ENCODE measurements at regions not wholly inside any gene's neighbourhood (a gene's known extent, or its start where the extent isn't known, plus 50 kb on each side); places are given as distances from the start of the nearest gene placed in this dataset.

- DNase-seq = no peak
- Histone ChIP-seq H3K36me3 (ENCODE audit: low read depth) (no peaks in the 10 kb centered on the region), H4K20me1 (ENCODE audit: insufficient read depth) (no peaks in the 10 kb centered on the region), H3K4me2 (ENCODE audit: unreplicated experiment) (no peak overlapping the region), H3K27ac (no peak overlapping the region), H3K27me3 (replicated peaks; ENCODE audit: insufficient read depth) (no peaks in the 10 kb centered on the region), H3K4me3 (no peak overlapping the region), H3K4me1 (ENCODE audit: insufficient read depth) (no peaks in the 10 kb centered on the region), H3K9me2 (ENCODE audit: insufficient read depth) (no peaks in the 10 kb centered on the region), H3K79me2 (ENCODE audit: insufficient read depth) (no peaks in the 10 kb centered on the region), H3K9ac (no peak overlapping the region), H2AFZ (no peak overlapping the region), H3K9me3 (ENCODE audit: low read depth) (no peaks in the 10 kb centered on the region), H3F3A (ENCODE audit: insufficient read depth) (no peaks in the 10 kb centered on the region)
- no peak for TF ChIP-seq EZH2phosphoT487 (IDR thresholded peaks at IDR 0.05; ENCODE audit: insufficient read depth, low read depth)
- TF ChIP-seq EZH2 (IDR thresholded peaks at IDR 0.05; ENCODE audit: insufficient read depth, poor library complexity, severe bottlenecking) = no peak
- in situ Hi-C loops (cut with MboI) = no loop called here
- 8 to 10% methylated on average over 2 of the region's 2 CpGs for WGBS, 2 experiments (ENCODE audit: low coverage in 1 of 2, low lambda C conversion rate in 2 of 2, missing lambda C conversion rate in 2 of 2)
Observed at GRCh38 chr14:82366803-82367202, 833.1 kb upstream of the SEL1L start.

DNA sequence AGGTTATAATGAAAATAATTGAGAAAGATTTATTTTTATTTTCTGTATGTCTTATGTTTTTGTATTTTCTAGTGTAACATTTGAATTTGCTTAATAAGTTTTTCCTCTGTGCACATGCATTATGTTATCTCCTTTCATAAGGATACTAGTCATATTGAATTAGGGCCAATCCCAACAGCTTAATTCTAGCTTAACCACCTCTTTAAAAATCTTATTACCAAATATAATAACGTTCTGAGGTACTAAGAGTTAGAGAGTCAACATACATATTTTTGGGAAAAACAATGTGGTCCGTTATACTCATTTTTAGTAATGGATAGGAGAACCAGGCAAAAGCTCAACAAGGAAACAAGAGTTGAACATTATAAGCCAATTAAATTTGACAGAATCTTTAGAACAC, 845.6 kb upstream of the SEL1L start:
- H3K4me3 ChIP-seq = no peak overlapping the region
- TF ChIP-seq EZH2phosphoT487 (IDR thresholded peaks at IDR 0.05; ENCODE audit: insufficient read depth, low read depth) (no peak), EZH2 (IDR thresholded peaks at IDR 0.05; ENCODE audit: insufficient read depth, poor library complexity, severe bottlenecking) (no peak)
- H3K27me3 ChIP-seq (replicated peaks; ENCODE audit: insufficient read depth) = no peaks in the 10 kb centered on the region
- H4K20me1 ChIP-seq (ENCODE audit: insufficient read depth) = no peaks in the 10 kb centered on the region
- H3K79me2 ChIP-seq (ENCODE audit: insufficient read depth) = no peaks in the 10 kb centered on the region
- no peak overlapping the region for H3K9ac ChIP-seq
- H3K27ac ChIP-seq = no peak overlapping the region
- H3K36me3 ChIP-seq (ENCODE audit: low read depth) = no peaks in the 10 kb centered on the region
- no peaks in the 10 kb centered on the region for H3K4me1 ChIP-seq (ENCODE audit: insufficient read depth)
- in situ Hi-C loops (cut with MboI) = no loop called here
- H3K4me2 ChIP-seq (ENCODE audit: unreplicated experiment) = no peak overlapping the region
- H2AFZ ChIP-seq = no peak overlapping the region
- no peaks in the 10 kb centered on the region for H3F3A ChIP-seq (ENCODE audit: insufficient read depth)
- 25 to 31% methylated on average over 2 of the region's 2 CpGs for WGBS, 2 experiments (ENCODE audit: low coverage in 1 of 2, low lambda C conversion rate in 2 of 2, missing lambda C conversion rate in 2 of 2)
- DNase-seq = no peak
- no peaks in the 10 kb centered on the region for H3K9me3 ChIP-seq (ENCODE audit: low read depth)
- H3K9me2 ChIP-seq (ENCODE audit: insufficient read depth) = no peaks in the 10 kb centered on the region

DNA sequence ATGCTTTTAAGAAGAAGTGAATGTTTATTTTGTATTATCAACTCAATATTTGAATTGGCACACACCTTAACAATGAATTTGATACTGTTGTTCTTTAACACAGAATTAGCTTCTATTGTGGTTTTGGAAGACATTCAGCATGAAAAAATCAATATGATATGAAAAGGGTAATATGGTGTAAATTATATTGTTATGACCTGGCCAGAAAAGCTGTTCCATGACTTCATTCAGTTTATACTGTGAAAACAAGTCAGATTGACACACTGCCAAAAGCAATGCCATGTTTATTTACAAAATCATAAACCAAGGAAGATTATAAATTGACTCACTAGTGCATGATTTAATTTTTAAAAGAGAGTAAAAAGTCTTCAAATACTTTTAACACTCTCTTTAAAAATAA, 851.4 kb upstream of the SEL1L start:
- Histone ChIP-seq H3K9me3 (ENCODE audit: low read depth) (peaks cover 3% of the 10 kb centered on the region), H3K9ac (no peak overlapping the region), H2AFZ (no peak overlapping the region), H3K9me2 (ENCODE audit: insufficient read depth) (no peaks in the 10 kb centered on the region), H3K27ac (no peak overlapping the region), H3K79me2 (ENCODE audit: insufficient read depth) (no peaks in the 10 kb centered on the region), H3F3A (ENCODE audit: insufficient read depth) (no peaks in the 10 kb centered on the region), H3K4me3 (no peak overlapping the region), H4K20me1 (ENCODE audit: insufficient read depth) (no peaks in the 10 kb centered on the region), H3K4me2 (ENCODE audit: unreplicated experiment) (no peak overlapping the region), H3K36me3 (ENCODE audit: low read depth) (no peaks in the 10 kb centered on the region), H3K4me1 (ENCODE audit: insufficient read depth) (no peaks in the 10 kb centered on the region), H3K27me3 (replicated peaks; ENCODE audit: insufficient read depth) (no peaks in the 10 kb centered on the region)
- DNase-seq = no peak
- no peak for TF ChIP-seq EZH2phosphoT487 (IDR thresholded peaks at IDR 0.05; ENCODE audit: insufficient read depth, low read depth)
- no peak for TF ChIP-seq EZH2 (IDR thresholded peaks at IDR 0.05; ENCODE audit: insufficient read depth, poor library complexity, severe bottlenecking)
- in situ Hi-C loops (cut with MboI) = no loop called here

- WGBS, 2 experiments (ENCODE audit: low coverage in 1 of 2, low lambda C conversion rate in 2 of 2, missing lambda C conversion rate in 2 of 2) = 19 to 21% methylated on average over 2 of the region's 2 CpGs
- Histone ChIP-seq H2AFZ (no peak overlapping the region), H3F3A (ENCODE audit: insufficient read depth) (no peaks in the 10 kb centered on the region), H3K9me2 (ENCODE audit: insufficient read depth) (no peaks in the 10 kb centered on the region), H3K4me3 (no peak overlapping the region), H3K27ac (no peak overlapping the region), H3K79me2 (ENCODE audit: insufficient read depth) (no peaks in the 10 kb centered on the region), H3K36me3 (ENCODE audit: low read depth) (no peaks in the 10 kb centered on the region), H3K9me3 (ENCODE audit: low read depth) (peaks cover 3% of the 10 kb centered on the region), H3K4me1 (ENCODE audit: insufficient read depth) (no peaks in the 10 kb centered on the region), H3K9ac (no peak overlapping the region), H4K20me1 (ENCODE audit: insufficient read depth) (no peaks in the 10 kb centered on the region), H3K4me2 (ENCODE audit: unreplicated experiment) (no peak overlapping the region), H3K27me3 (replicated peaks; ENCODE audit: insufficient read depth) (no peaks in the 10 kb centered on the region)
- in situ Hi-C loops (cut with MboI) = no loop called here
- TF ChIP-seq EZH2 (IDR thresholded peaks at IDR 0.05; ENCODE audit: insufficient read depth, poor library complexity, severe bottlenecking) = no peak
- no peak for DNase-seq
Observed at GRCh38 chr14:82387699-82388098, 854.0 kb upstream of the SEL1L start.

DNA sequence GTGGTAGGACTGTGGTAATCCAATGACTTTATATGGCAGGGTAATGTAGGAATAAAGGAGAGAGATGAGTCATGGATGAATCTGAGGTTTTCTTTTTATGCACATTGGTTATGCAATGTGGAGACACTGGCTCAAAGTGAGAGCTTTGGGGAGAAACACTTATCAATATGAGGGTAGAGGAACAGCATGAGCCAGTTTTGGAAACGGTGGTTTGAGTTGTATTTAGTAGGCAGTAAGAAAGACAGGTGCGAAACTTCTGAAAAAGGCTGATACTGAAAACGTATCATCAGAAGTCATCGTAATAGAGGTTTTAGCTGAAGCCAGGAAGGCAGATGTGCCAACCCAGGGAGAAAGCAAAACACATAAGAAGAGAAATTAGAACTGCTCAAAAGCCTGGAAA, 854.8 kb upstream of the SEL1L start:
- Histone ChIP-seq H3K9me2 (ENCODE audit: insufficient read depth) (no peaks in the 10 kb centered on the region), H3K4me3 (no peak overlapping the region), H4K20me1 (ENCODE audit: insufficient read depth) (no peaks in the 10 kb centered on the region), H3K79me2 (ENCODE audit: insufficient read depth) (no peaks in the 10 kb centered on the region), H2AFZ (no peak overlapping the region), H3K9me3 (ENCODE audit: low read depth) (peaks cover 3% of the 10 kb centered on the region), H3K36me3 (ENCODE audit: low read depth) (no peaks in the 10 kb centered on the region), H3F3A (ENCODE audit: insufficient read depth) (no peaks in the 10 kb centered on the region), H3K4me1 (ENCODE audit: insufficient read depth) (no peaks in the 10 kb centered on the region), H3K9ac (no peak overlapping the region), H3K4me2 (ENCODE audit: unreplicated experiment) (no peak overlapping the region), H3K27me3 (replicated peaks; ENCODE audit: insufficient read depth) (no peaks in the 10 kb centered on the region), H3K27ac (no peak overlapping the region)
- in situ Hi-C loops (cut with MboI) = no loop called here
- TF ChIP-seq EZH2 (IDR thresholded peaks at IDR 0.05; ENCODE audit: insufficient read depth, poor library complexity, severe bottlenecking) (no peak), EZH2phosphoT487 (IDR thresholded peaks at IDR 0.05; ENCODE audit: insufficient read depth, low read depth) (no peak)
- 32 to 47% methylated on average over 4 of the region's 4 CpGs for WGBS, 2 experiments (ENCODE audit: low coverage in 1 of 2, low lambda C conversion rate in 2 of 2, missing lambda C conversion rate in 2 of 2)
- no peak for DNase-seq
